ENCODE measurements at regions not wholly inside any gene's neighbourhood (a gene's known extent, or its start where the extent isn't known, plus 50 kb on each side); places are given as distances from the start of the nearest gene placed in this dataset.
"Not testable (repeated sequence)": the region's sequence is repeated elsewhere in the genome, so short reads cannot be mapped to it uniquely, and the experiment has no call there.

DNA sequence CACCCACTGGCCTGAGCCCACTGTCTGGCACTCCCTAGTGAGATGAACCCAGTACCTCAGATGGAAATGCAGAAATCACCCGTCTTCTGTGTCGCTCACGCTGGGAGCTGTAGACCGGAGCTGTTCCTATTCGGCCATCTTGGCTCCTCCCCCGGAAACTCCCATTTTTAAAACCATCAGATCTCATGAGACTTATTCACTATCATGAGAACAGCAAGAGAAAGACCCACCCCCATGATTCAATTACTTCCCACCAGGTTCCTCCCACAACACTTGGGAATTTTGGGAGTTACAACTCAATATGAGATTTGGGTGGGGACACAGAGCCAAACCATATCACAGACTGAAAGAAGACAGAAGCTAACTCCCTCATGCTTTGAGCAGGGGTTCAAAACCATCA is 134.5 kb downstream of the SLC39A8 start:
- DNase-seq: not testable (repeated sequence)

GRCh38 chr4:102204634-102205033 is 140.6 kb downstream of the SLC39A8 start:
- not testable (repeated sequence) for DNase-seq

- no peak for DNase-seq
These were observed 149.1 kb downstream of the SLC39A8 start for GRCh38 chr4:102196221-102196620.

DNA sequence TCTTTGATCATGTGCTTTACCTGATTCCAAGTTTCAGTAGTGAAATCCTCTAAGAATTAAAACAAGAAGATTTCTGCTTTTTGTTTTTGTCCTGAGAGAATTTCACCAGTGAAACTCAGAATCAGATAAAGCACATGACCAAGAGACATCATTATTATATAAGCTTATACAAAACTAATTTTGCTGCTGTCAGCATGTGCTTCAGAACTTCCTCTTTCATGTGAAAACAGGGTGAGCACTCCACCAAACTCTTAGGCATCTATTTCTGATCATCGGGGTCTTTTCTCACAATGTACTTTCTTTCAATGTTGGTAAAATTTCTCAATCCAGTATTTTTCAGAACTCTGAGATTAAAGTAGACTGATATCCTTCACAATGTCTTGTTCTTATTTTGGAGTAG is 152.1 kb downstream of the SLC39A8 start:
- DNase-seq: no peak

DNA sequence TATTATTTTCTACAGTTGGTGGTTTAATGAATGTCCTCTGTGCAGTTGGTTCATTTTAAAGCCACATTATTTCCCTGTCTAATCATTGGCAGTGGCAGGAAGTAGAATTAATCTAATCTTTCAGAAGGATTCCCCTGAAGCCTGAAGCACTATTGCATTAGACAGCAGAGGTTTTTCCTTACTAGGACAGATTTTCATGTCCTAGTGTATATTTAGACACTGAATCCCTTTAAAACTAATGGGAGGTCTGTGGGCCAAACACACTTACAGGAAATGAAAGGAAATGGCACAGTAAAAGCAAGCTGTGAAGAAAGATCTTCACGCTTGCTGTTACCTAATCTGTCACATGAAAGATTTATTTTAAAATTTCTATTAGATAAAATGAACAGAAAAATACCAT is 165.2 kb downstream of the SLC39A8 start:
- no peak for DNase-seq

GRCh38 chr4:102174719-102175189 is 170.5 kb downstream of the SLC39A8 start:
- no peak for DNase-seq

- no peak for DNase-seq
These were observed 172.9 kb downstream of the SLC39A8 start for GRCh38 chr4:102172341-102172740.

DNA sequence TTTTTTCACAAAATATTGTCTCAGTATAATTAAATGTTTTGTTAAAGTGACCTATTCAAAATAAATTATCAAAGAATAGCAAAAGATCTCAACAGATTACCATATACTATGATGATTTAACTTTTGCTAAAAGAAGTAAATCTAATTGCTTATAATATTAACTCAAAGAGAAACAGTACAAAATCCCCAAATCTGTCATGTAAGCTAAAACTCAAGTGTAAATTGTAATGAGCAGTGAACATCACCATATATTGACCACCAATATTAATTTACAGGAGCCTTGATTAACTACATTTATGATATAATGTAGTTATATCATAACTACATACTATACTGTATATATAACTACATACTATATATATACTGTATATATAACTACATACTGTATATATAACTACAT is 174.4 kb downstream of the SLC39A8 start:
- no peak for DNase-seq

DNA sequence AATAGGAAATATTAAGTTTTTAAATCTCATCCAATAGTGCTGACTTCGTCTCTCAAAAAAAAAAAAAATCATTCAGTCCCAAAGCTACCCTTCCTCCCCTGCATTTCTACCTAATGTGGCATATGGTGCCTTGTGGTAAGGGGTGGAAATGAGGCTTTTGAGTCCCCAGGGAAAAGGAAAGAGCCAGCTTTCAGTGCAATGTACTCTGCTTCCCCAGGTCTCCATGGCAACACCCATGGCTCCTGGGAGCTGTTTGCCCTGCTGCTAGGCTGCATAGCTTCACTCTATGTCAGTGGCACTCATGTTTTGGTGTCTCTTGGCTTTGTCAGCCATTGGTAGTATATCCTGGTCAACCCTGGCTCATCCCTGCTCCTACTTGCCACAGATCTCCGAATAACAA is 175.9 kb downstream of the SLC39A8 start:
- no peak for DNase-seq

GRCh38 chr4:102168580-102168979 is 176.7 kb downstream of the SLC39A8 start:
- DNase-seq: no peak

GRCh38 chr4:102165584-102165983 is 179.7 kb downstream of the SLC39A8 start:
- DNase-seq: no peak

DNA sequence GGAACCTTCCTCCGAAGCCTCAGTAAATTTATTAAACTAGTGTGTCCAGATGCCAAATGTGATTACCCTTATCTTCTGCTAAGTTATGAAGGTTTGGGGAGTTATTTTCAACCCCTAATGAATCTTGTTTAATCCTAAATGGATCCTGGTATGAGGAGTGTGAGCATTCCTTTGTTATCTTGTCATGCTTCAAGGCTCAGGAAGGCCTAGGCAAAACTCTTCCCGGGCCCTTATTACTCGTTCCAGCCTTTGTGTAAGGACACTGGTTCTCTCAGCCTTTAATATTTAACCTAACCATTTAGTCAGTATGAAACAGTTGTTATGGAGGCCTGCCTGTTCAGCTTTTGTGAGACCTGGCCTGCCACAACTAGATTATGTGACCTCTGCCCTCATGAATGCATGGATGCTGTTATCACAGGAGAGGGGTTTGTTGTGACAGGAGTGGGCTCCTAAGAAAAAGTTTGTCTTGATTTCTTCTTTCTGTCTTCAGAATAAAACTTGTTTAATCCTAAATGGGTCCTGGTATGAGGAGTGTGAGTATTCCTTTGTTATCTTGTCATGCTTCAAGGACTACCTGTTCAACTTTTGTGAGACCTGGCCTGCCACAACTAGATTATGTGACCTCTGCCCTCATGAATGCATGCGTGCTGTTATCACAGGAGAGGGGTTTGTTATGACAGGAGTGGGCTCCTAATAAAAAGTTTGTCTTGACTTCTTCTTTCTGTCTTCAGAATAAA is 181.7 kb downstream of the SLC39A8 start:
- DNase-seq: no peak

DNA sequence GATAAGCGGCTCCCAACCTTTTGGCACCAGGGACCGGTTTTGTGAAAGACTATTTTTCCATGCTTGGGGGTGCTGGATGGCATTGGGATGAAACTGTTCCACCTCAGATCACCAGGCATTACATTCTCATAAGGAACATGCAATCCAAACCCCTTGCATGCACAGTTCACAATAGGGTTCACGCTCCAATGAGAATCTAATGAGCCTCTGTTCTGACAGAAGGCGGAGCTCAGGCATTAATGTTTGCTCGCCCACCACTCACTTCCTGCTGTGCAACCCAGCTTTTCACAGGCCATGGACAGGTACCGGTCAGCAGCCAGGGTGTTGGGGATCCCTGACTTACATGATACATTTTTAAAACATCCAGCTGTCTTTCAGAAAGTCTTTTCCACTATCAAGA is 187.3 kb downstream of the SLC39A8 start:
- DNase-seq: no peak

DNA sequence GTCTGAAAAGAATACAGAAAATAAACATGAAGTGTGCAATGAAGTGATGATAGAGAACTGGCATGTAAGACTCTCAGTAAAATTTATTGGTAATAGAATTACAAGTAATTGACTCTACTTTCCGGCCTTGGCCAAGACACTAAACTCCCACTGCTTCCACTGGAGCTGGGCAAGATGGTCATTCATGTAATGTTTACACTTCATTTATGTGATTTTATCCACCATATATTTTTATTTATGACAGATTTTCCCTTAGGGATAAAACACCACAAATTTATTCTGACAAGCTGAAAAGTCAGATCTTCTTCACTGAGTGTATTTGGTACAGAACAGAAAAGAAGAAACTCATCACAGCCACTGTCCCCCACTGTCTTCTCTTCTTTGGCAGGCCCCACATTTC is 191.9 kb downstream of the SLC39A8 start:
- peak; percentile 15 for DNase-seq

DNA sequence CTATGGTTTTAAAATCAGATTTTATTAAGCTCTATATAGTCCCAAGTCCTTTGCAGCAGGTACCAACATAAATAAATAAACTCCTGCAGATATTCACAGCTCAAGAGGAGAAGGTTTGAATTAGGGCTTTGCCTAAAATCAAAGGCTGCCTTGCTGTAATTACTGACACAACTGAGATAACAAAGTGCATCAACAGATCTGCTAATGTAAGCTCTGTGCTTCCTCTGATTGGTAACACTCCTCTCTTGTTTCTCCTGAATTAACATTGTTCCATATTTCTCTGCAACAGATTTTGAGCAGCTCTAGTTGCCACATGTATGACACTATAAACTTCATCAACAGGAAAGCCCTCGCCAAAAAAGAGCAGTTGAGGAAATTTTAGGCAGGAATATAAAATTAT is 193.6 kb downstream of the SLC39A8 start:
- no peak for DNase-seq

- no peak for DNase-seq
These were observed 201.8 kb downstream of the SLC39A8 start for GRCh38 chr4:102143433-102143832.

GRCh38 chr4:102141842-102142241 is 203.4 kb downstream of the SLC39A8 start:
- peak; percentile 15 for DNase-seq

- no peak for DNase-seq
These were observed 205.3 kb downstream of the SLC39A8 start for GRCh38 chr4:102139932-102140331.

GRCh38 chr4:102139132-102139573 is 206.1 kb downstream of the SLC39A8 start:
- DNase-seq: no peak

DNA sequence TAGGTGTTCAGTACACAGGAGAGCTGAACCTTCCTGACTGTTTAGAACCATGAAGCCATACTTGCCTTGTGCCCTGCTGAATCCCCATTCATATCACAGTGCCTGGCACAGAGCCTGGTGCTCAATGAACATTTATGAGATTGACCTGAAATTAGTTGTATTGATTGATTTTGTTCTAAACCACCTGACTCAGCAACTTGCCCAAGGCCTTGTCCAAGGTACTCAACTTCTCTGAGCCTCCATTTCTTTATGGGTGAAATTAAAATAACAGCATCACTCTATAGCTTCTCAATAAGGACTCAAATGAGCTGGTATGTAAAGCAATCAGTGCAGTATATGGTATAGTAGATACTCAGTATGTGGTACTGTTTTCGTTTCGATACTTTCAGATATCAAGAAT is 208.1 kb downstream of the SLC39A8 start:
- no peak for DNase-seq

- no peak for DNase-seq
These were observed 215.5 kb downstream of the SLC39A8 start for GRCh38 chr4:102129810-102130209.
